ENCODE measurements at regions not wholly inside any gene's neighbourhood (a gene's known extent, or its start where the extent isn't known, plus 50 kb on each side); places are given as distances from the start of the nearest gene placed in this dataset.

DNA sequence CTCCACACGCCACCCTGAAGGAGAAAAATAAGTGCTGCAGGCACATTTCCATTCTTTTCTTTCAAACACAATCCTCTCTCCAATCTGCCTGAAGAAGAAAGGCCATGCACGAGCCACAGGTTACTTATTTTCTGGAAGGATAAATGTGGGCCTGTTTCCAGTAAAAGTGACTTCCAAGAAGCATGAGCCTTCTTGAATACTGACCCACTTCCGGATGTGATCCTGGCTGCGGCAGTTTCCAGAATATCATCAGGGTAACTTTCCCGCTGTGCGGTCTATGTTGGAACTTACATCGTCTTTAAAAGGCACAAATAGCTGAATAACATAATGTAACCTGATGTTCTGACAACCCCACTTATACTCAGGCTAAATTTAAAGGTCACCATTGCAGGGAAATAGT, 66.3 kb upstream of the TAPT1 start:
- ATAC-seq (no peak), DNase-seq (ENCODE audit: missing footprints) (no peak)
- intact Hi-C loops (cut with DNase I) = loop anchor here (5.0 kb wide), 1 partner anchor 1155 kb away; no protein-coding TSS in a partner anchor

DNA sequence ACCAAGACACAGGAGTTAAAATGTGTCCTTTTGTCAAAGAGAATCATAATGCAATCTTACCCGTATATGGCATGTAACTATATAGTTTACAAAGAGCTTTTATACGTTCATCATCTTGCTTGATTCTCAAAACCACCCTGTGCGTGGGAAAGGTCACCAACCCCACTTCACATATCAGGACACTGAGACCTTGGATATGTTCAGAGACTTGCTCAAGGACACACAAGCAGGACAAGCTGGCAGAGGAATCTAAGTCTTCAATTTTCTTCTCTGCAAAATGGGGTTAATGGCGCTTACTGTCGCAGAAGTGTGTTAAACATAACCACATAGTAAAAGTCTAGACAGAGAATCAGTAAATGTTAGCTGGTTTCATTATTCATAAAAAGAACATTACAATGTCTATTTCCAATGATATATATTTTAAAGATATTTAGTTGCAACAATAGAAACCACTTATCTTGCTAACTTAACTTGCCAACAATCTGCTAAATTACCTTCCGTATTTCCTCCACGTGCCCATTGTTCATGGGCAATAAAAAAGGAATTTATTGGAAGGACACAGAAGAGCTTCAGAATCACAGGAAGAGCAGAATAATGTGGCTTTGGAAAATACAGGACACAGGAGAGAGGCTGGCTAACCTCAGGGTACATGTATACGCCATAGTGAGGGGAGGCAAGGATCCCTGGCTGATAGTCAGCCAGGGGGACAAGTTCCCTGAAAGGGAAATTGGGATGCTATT, 64.6 kb upstream of the TAPT1 start:
- intact Hi-C loops (cut with DNase I) = loop anchor here (2.0 to 5.0 kb wide), 2 partner anchors 154 to 1156 kb away; no protein-coding TSS in a partner anchor
- no peak for ATAC-seq
- DNase-seq (ENCODE audit: missing footprints) = no peak

DNA sequence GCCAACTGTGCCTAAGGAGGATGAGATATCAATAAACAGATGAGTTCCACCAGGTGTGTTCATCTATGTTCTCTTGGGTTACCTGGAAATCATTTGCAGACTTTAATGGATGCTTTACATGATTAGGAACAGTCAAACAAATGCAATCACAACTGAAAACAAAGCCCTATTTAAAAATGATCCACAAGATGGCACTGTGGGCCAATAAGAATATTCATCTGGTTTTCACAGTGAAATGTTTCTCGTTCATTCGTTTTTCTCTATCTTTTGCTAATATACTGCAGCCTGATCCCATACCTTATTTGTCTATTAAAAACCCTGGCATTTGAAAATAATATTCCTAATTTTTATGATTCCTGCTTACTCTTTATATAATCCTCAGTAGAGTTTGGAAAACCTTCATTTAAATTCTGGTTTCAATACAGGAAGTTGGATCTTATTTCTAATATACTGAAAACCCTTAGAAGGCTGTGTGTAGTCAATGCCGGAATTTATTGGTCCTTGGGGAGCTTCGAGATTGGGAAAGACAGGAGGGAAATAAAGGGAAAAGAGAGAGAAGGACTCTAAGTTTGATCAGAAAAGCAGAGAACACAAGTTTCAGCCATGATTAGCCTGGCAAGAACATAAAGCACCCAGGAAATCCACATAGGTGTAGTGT, 63.8 kb upstream of the TAPT1 start:
- DNase-seq (ENCODE audit: missing footprints) = no peak

DNA sequence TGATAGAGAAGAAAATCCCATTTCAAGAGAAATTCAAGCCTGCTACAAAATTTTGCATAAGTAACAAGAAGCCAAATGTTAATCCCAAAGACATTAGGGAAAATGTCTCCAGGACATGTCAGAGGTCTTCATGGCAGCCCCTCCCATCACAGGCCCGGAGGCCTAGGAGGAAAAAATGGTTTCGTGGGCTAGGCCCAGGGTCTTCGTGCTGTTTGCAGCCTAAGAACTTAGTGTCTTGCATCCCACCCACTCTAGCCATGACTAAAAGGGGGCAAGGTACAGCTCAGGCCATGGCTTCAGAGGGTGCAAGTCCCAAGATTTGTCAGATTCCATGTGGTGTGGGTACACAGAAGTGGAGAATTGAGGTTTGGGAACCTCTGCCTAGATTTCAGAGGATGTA, 57.8 kb upstream of the TAPT1 start:
- ATAC-seq = no peak
- intact Hi-C loops (cut with DNase I) = no loop called here
- DNase-seq (ENCODE audit: missing footprints) = no peak

More for the DNA sequence above, 63.8 kb upstream of the TAPT1 start:
- ATAC-seq = no peak
- intact Hi-C loops (cut with DNase I) = loop anchor here (2.0 to 5.0 kb wide), 3 partner anchors 155 to 1157 kb away; no protein-coding TSS in a partner anchor

DNA sequence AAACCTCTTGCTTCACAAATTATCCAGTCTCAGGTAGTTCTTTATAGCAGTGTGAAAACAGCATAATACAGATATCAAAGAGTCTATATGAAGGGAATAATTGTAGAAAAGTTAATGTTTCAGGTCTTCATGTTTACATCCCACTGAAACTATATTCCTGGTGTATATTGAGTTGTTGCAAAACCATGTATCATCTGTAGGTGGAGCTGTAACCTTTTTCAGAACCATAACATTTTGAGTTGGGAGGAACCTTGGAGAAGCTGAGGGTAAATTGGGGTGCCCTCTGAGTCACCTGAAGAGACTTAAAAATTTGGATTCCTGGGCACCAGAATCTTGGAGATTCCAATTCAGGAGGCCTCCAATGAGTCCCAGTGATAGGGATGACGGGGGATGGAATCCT, 51.9 kb upstream of the TAPT1 start:
- ATAC-seq (no peak), DNase-seq (ENCODE audit: missing footprints) (no peak)
- intact Hi-C loops (cut with DNase I) = no loop called here
